ENCODE measurements at regions not wholly inside any gene's neighbourhood (a gene's known extent, or its start where the extent isn't known, plus 50 kb on each side); places are given as distances from the start of the nearest gene placed in this dataset.

- no peak for DNase-seq
These were observed 61.1 kb downstream of the SPATA31C2 start for GRCh38 chr9:88077071-88077617.

GRCh38 chr9:88076286-88077070 is 61.8 kb downstream of the SPATA31C2 start:
- peak; percentile 71 for DNase-seq

GRCh38 chr9:88075966-88076285 is 62.3 kb downstream of the SPATA31C2 start:
- DNase-seq = no peak

GRCh38 chr9:88075506-88075905 is 62.8 kb downstream of the SPATA31C2 start:
- no peak for DNase-seq

- DNase-seq = peak; percentile 4
These were observed 63.3 kb downstream of the SPATA31C2 start for GRCh38 chr9:88074931-88075330.

GRCh38 chr9:88072831-88073375 is 65.4 kb downstream of the SPATA31C2 start:
- peak; percentile 32 for DNase-seq

GRCh38 chr9:88071331-88071730 is 66.9 kb downstream of the SPATA31C2 start:
- DNase-seq = no peak

- no peak for DNase-seq
These were observed 72.7 kb downstream of the SPATA31C2 start for GRCh38 chr9:88065619-88066018.

GRCh38 chr9:88064554-88064953 is 73.7 kb downstream of the SPATA31C2 start:
- no peak for DNase-seq

- no peak for DNase-seq
These were observed 77.5 kb downstream of the SPATA31C2 start for GRCh38 chr9:88060746-88061145.

- DNase-seq = no peak
These were observed 78.8 kb downstream of the SPATA31C2 start for GRCh38 chr9:88059469-88059868.

GRCh38 chr9:88056876-88057275 is 81.4 kb downstream of the SPATA31C2 start:
- no peak for DNase-seq

- no peak for DNase-seq
These were observed 79.6 kb upstream of the CDK20 start for GRCh38 chr9:88053856-88054501.

- DNase-seq = no peak
These were observed 78.1 kb upstream of the CDK20 start for GRCh38 chr9:88052321-88052965.

- no peak for DNase-seq
These were observed 76.8 kb upstream of the CDK20 start for GRCh38 chr9:88051138-88051537.

- no peak for DNase-seq
These were observed 75.5 kb upstream of the CDK20 start for GRCh38 chr9:88049677-88050307.

- no peak for DNase-seq
These were observed 72.2 kb upstream of the CDK20 start for GRCh38 chr9:88046542-88046941.

GRCh38 chr9:88045686-88046085 is 71.4 kb upstream of the CDK20 start:
- no peak for DNase-seq

GRCh38 chr9:88044200-88044599 is 69.9 kb upstream of the CDK20 start:
- no peak for DNase-seq

GRCh38 chr9:88043647-88044046 is 69.3 kb upstream of the CDK20 start:
- DNase-seq = no peak

GRCh38 chr9:88041447-88041846 is 67.1 kb upstream of the CDK20 start:
- no peak for DNase-seq

GRCh38 chr9:88037285-88037845 is 63.0 kb upstream of the CDK20 start:
- DNase-seq = no peak

- DNase-seq = no peak
These were observed 60.6 kb upstream of the CDK20 start for GRCh38 chr9:88034964-88035363.

Measured in activated CD8-positive, alpha-beta memory T cell treated with anti-CD3 and anti-CD28 coated beads for 24 hours (primary cell).